KG1 (cell line): ENCODE measurements at regions not wholly inside any gene's neighbourhood (a gene's known extent, or its start where the extent isn't known, plus 50 kb on each side); places are given as distances from the start of the nearest gene placed in this dataset.
"Not testable (repeated sequence)": the region's sequence is repeated elsewhere in the genome, so short reads cannot be mapped to it uniquely, and the experiment has no call there.

Experiments
- DNase-seq: peaks from one replicate; lab custom pipeline; 2025; lab: John Stamatoyannopoulos, UW

- DNase-seq = no peak
These were observed 108.9 kb upstream of the ADAMTS3 start for GRCh38 chr4:72677886-72678285.

- no peak for DNase-seq
These were observed 108.2 kb upstream of the ADAMTS3 start for GRCh38 chr4:72677265-72677664.

- DNase-seq = no peak
These were observed 103.0 kb upstream of the ADAMTS3 start for GRCh38 chr4:72671980-72672379.

GRCh38 chr4:72670521-72670920 is 101.5 kb upstream of the ADAMTS3 start:
- no peak for DNase-seq

- DNase-seq = no peak
These were observed 97.9 kb upstream of the ADAMTS3 start for GRCh38 chr4:72666910-72667309.

- no peak for DNase-seq
These were observed 96.3 kb upstream of the ADAMTS3 start for GRCh38 chr4:72665171-72665968.

- DNase-seq = no peak
These were observed 94.8 kb upstream of the ADAMTS3 start for GRCh38 chr4:72663828-72664227.

GRCh38 chr4:72661830-72662229 is 92.8 kb upstream of the ADAMTS3 start:
- DNase-seq = no peak

- no peak for DNase-seq
These were observed 72.6 kb upstream of the ADAMTS3 start for GRCh38 chr4:72641611-72642010.

GRCh38 chr4:72636866-72637265 is 67.8 kb upstream of the ADAMTS3 start:
- not testable (repeated sequence) for DNase-seq

GRCh38 chr4:72635931-72636330 is 66.9 kb upstream of the ADAMTS3 start:
- DNase-seq = not testable (repeated sequence)

GRCh38 chr4:72632253-72632652 is 63.2 kb upstream of the ADAMTS3 start:
- DNase-seq = not testable (repeated sequence)

GRCh38 chr4:72631296-72631695 is 62.3 kb upstream of the ADAMTS3 start:
- DNase-seq = no peak

- no peak for DNase-seq
These were observed 60.5 kb upstream of the ADAMTS3 start for GRCh38 chr4:72629540-72629939.

- no peak for DNase-seq
These were observed 58.7 kb upstream of the ADAMTS3 start for GRCh38 chr4:72627723-72628122.
